Fibroblast of skin of left quadriceps (primary cell): ENCODE measurements at regions not wholly inside any gene's neighbourhood (a gene's known extent, or its start where the extent isn't known, plus 50 kb on each side); places are given as distances from the start of the nearest gene placed in this dataset.
"Not testable (repeated sequence)": the region's sequence is repeated elsewhere in the genome, so short reads cannot be mapped to it uniquely, and the experiment has no call there.

Experiments used
- DNase-seq, 2 experiments: peaks; one replicate each; pipeline ENCODE4 v3.0.0-alpha.2; 2013; ENCODE audit warnings: low read depth in 2 of 2

GRCh38 chr17:70924776-70925175 is 755.4 kb downstream of the KCNJ2 start:
- no peak for DNase-seq

- DNase-seq, result no peak
Measured at GRCh38 chr17:70929226-70929625, 759.9 kb downstream of the KCNJ2 start.

GRCh38 chr17:70934231-70934630 is 764.9 kb downstream of the KCNJ2 start:
- no peak for DNase-seq

- DNase-seq, result no peak
Measured at GRCh38 chr17:70934835-70935234, 765.5 kb downstream of the KCNJ2 start.

- no peak for DNase-seq
Measured at GRCh38 chr17:70936724-70937123, 767.4 kb downstream of the KCNJ2 start.

GRCh38 chr17:70938336-70938735 is 769.0 kb downstream of the KCNJ2 start:
- DNase-seq, result no peak

GRCh38 chr17:70945386-70945785 is 776.1 kb downstream of the KCNJ2 start:
- DNase-seq, result no peak

- no peak for DNase-seq
Measured at GRCh38 chr17:70947215-70947614, 777.9 kb downstream of the KCNJ2 start.

- DNase-seq, result no peak
Measured at GRCh38 chr17:70947636-70948565, 778.6 kb downstream of the KCNJ2 start.

- DNase-seq, result not testable (repeated sequence)
Measured at GRCh38 chr17:70953140-70953539, 783.8 kb downstream of the KCNJ2 start.

GRCh38 chr17:70955441-70955840 is 786.1 kb downstream of the KCNJ2 start:
- DNase-seq, result no peak

- DNase-seq, result peak in 1 of 2 experiments; percentile 0
Measured at GRCh38 chr17:70956726-70957125, 787.4 kb downstream of the KCNJ2 start.

- no peak for DNase-seq
Measured at GRCh38 chr17:70961341-70961740, 792.0 kb downstream of the KCNJ2 start.

GRCh38 chr17:70968302-70968701 is 799.0 kb downstream of the KCNJ2 start:
- DNase-seq, result no peak

- no peak for DNase-seq
Measured at GRCh38 chr17:70969521-70970034, 800.2 kb downstream of the KCNJ2 start.

- no peak for DNase-seq
Measured at GRCh38 chr17:70976447-70976846, 807.1 kb downstream of the KCNJ2 start.

- no peak for DNase-seq
Measured at GRCh38 chr17:70984873-70985272, 815.5 kb downstream of the KCNJ2 start.

- no peak for DNase-seq
Measured at GRCh38 chr17:70987867-70988340, 818.6 kb downstream of the KCNJ2 start.

- DNase-seq, result no peak
Measured at GRCh38 chr17:70988622-70989021, 819.3 kb downstream of the KCNJ2 start.

- no peak for DNase-seq
Measured at GRCh38 chr17:70989280-70989679, 819.9 kb downstream of the KCNJ2 start.

- DNase-seq, result no peak
Measured at GRCh38 chr17:70994194-70994593, 824.9 kb downstream of the KCNJ2 start.

GRCh38 chr17:70995997-70996396 is 826.7 kb downstream of the KCNJ2 start:
- DNase-seq, result no peak

GRCh38 chr17:71003736-71004135 is 834.4 kb downstream of the KCNJ2 start:
- no peak for DNase-seq
